Fibroblast of lung (primary cell): ENCODE measurements at regions not wholly inside any gene's neighbourhood (a gene's known extent, or its start where the extent isn't known, plus 50 kb on each side); places are given as distances from the start of the nearest gene placed in this dataset.

Source experiments
- DNase-seq, 2 donors: peaks; one replicate each; pipeline versions ENCODE4 v3.0.0 to v3.0.0-alpha.2; 2010; ENCODE audit warnings: low read depth in 2 of 2
- H2AFZ ChIP-seq: 2 replicates; pipeline ENCODE4 v1.5.1; 2012; ENCODE audit warnings: low read length, control low read depth, inconsistent platforms
- H3K27ac ChIP-seq: 2 replicates; pipeline ENCODE4 v1.5.1; 2011; ENCODE audit warnings: low read length, control low read depth; ENCODE audit not compliant: insufficient read depth
- H3K27me3 ChIP-seq: 2 replicates; pipeline ENCODE4 v1.5.1; 2011; ENCODE audit warnings: mild to moderate bottlenecking, low read length; ENCODE audit not compliant: control insufficient read depth, insufficient read depth
- H3K36me3 ChIP-seq: 2 replicates; pipeline ENCODE4 v1.5.1; 2011; ENCODE audit warnings: low read length; ENCODE audit not compliant: control insufficient read depth, insufficient read depth
- H3K4me1 ChIP-seq: 2 replicates; pipeline ENCODE4 v1.5.1; 2011; ENCODE audit warnings: low read length; ENCODE audit not compliant: control insufficient read depth, insufficient read depth; ENCODE audit errors: extremely low read depth
- H3K4me2 ChIP-seq: 2 replicates; pipeline ENCODE4 v1.5.1; 2011; ENCODE audit warnings: low read length, control low read depth; ENCODE audit not compliant: insufficient read depth; ENCODE audit errors: extremely low read depth
- H3K4me3 ChIP-seq, 4 experiments: fragments of 200-600 bp in 1 of 4; sonication (generic) in 1 of 4; replicated peaks in 1 of 4; 2 replicates each; pipeline ENCODE4 v1.5.1; 2011 to 2016; ENCODE audit warnings: low read length in 4 of 4, low read depth in 3 of 4, mild to moderate bottlenecking in 3 of 4, control low read depth in 2 of 4, inconsistent platforms in 1 of 4, mixed read lengths in 1 of 4; ENCODE audit not compliant: insufficient read depth in 1 of 4; ENCODE audit errors: control extremely low read depth in 1 of 4
- H3K79me2 ChIP-seq: 2 replicates; pipeline ENCODE4 v1.5.1; 2012; ENCODE audit warnings: mild to moderate bottlenecking, low read length, inconsistent platforms; ENCODE audit not compliant: control insufficient read depth, insufficient read depth
- H3K9ac ChIP-seq: 2 replicates; pipeline ENCODE4 v1.5.1; 2011; ENCODE audit warnings: mild to moderate bottlenecking, low read length, control low read depth; ENCODE audit not compliant: insufficient read depth
- H3K9me3 ChIP-seq: 2 replicates; pipeline ENCODE4 v1.5.1; 2012; ENCODE audit warnings: low read depth, low read length; ENCODE audit not compliant: control insufficient read depth, insufficient read depth
- H4K20me1 ChIP-seq: 2 replicates; pipeline ENCODE4 v1.5.1; 2011; ENCODE audit warnings: low read length; ENCODE audit not compliant: control insufficient read depth, insufficient read depth; ENCODE audit errors: extremely low read depth
- EZH2 ChIP-seq: IDR thresholded peaks from 2 replicates; pipeline ENCODE4 v1.5.1; 2012; ENCODE audit warnings: low read length, control low read depth, mild to moderate bottlenecking; ENCODE audit errors: missing control alignments
- TF ChIP-seq, protein P1 (sequence below), 2 donors: IDR thresholded peaks in 1 of 2; conservative IDR thresholded peaks in 1 of 2; 1 replicate in 1 of 2; 2 replicates in 1 of 2; pipeline ENCODE4 v1.5.1; 2011 to 2012; ENCODE audit warnings: low read length in 2 of 2, control low read depth in 1 of 2, inconsistent platforms in 1 of 2, low read depth in 1 of 2, mild to moderate bottlenecking in 1 of 2

DNA sequence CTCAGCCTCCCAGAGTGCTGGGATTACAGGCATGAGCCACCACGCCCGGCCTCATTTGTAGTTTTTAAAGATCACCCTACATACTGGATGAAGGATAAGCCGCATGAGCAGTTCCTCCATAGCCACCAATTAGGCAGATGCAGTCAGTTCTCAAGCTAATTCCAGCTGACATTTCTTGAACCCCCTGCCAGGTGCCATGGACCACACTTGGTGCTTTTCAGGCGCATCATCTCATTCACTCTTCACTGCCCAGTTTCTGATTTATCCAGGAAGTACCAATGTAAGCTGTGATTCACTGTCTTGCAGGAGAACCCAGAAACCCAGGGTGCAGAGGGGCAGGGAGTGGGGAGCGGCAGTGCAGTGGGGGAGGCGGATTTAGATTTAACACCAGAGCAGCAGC lies 56.5 kb upstream of the RASA2 start:
- Histone ChIP-seq H3K9ac (no peak overlapping the region), H3K4me1 (peaks cover 28% of the 10 kb centered on the region), H3K4me2 (no peak overlapping the region), H2AFZ (no peak overlapping the region), H3K27ac (no peak overlapping the region), H3K27me3 (no peaks in the 10 kb centered on the region), H4K20me1 (no peaks in the 10 kb centered on the region), H3K4me3 (no peak overlapping the region), H3K9me3 (no peaks in the 10 kb centered on the region), H3K79me2 (peaks cover 86% of the 10 kb centered on the region), H3K36me3 (peaks cover 16% of the 10 kb centered on the region)
- TF ChIP-seq, protein P1, sequence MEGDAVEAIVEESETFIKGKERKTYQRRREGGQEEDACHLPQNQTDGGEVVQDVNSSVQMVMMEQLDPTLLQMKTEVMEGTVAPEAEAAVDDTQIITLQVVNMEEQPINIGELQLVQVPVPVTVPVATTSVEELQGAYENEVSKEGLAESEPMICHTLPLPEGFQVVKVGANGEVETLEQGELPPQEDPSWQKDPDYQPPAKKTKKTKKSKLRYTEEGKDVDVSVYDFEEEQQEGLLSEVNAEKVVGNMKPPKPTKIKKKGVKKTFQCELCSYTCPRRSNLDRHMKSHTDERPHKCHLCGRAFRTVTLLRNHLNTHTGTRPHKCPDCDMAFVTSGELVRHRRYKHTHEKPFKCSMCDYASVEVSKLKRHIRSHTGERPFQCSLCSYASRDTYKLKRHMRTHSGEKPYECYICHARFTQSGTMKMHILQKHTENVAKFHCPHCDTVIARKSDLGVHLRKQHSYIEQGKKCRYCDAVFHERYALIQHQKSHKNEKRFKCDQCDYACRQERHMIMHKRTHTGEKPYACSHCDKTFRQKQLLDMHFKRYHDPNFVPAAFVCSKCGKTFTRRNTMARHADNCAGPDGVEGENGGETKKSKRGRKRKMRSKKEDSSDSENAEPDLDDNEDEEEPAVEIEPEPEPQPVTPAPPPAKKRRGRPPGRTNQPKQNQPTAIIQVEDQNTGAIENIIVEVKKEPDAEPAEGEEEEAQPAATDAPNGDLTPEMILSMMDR (conservative IDR thresholded peaks at IDR 0.05 in 1 of 2, IDR thresholded peaks at IDR 0.05 in 1 of 2; ENCODE audit: low read depth in 1 of 2, low read length in 2 of 2), result no peak
- no peak for DNase-seq

DNA sequence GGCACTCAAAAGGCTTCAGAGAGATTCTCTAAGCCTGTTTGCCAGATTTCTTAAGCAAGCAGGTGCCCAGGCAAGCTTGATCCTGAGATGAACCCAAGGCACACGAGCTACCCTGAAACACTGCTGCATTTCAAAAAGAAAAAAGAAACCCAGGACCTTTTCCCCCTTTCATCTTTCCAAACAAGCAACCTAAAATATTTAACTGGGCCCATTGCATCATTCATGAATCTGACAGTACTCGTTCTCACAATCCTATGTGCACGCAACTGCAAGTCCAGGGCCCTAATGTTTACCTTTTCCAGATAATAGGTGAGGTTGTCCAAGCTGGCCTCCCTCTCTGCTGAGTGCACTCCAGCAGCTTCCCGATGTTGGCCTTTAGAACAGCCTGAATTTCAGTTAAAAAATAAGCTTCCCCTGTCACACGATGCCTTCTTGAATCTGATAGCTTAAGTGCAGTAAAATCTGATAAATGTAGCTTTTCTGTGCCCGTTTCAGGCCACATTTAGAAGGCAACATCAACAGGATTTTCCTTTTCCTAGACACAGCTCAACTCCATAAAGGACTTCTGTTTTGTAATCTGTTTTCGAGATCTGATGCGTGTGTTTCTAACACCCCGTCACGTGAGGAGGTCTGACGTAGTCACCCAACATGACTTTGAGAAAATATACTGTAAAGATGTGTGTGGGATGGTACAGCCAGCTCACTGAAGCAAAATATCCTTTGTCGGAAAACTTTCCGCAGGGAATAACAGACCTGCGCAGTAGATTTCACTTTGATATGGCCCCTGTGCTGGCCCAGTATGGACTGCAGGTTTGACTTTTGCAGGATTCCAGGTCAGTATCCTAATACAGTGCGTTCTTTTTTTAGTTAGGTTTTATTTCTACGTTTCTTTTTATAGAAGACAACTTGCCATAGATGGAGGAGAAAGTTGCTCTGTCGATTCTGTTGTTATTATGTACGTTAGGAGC lies 55.1 kb upstream of the RASA2 start:
- H3K27me3 ChIP-seq, result no peaks in the 10 kb centered on the region
- no peak overlapping the region for H2AFZ ChIP-seq
- no peak overlapping the region for H3K4me2 ChIP-seq
- no peak overlapping the region for H3K9ac ChIP-seq
- no peaks in the 10 kb centered on the region for H4K20me1 ChIP-seq
- no peaks in the 10 kb centered on the region for H3K9me3 ChIP-seq
- peaks cover 79% of the 10 kb centered on the region for H3K79me2 ChIP-seq
- TF ChIP-seq, protein P1 (conservative IDR thresholded peaks at IDR 0.05 in 1 of 2, IDR thresholded peaks at IDR 0.05 in 1 of 2; ENCODE audit: low read depth in 1 of 2, low read length in 2 of 2), result no peak
- TF ChIP-seq EZH2, result no peak
- DNase-seq, result no peak
- peak overlapping the region in 1 of 4 experiments; percentile 35 for H3K4me3 ChIP-seq
- peaks cover 14% of the 10 kb centered on the region for H3K36me3 ChIP-seq
- H3K4me1 ChIP-seq, result peaks cover 16% of the 10 kb centered on the region
- peak overlapping the region; percentile 58 for H3K27ac ChIP-seq

DNA sequence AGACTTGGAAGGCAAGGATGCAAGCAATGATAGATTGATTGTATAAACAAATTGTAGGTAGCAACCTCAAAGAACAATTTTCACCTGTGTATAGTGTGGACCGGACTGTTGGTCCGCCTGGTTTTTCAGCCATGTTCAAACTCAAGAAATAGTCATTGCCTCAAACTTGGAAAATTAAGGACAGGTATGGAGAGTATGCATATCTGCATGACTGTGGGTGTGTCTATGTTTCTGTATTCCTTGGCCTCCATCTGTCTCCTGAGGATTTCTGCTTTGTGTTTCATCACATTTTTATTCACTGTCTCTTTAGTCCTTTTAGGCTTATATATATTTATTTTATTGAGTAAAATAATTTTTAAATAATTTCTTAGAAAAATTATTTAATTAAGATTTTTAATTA lies 53.9 kb upstream of the RASA2 start:
- Histone ChIP-seq H3K79me2 (peaks cover 75% of the 10 kb centered on the region), H3K4me1 (peaks cover 10% of the 10 kb centered on the region), H2AFZ (no peak overlapping the region), H3K9me3 (no peaks in the 10 kb centered on the region), H3K27me3 (no peaks in the 10 kb centered on the region), H4K20me1 (no peaks in the 10 kb centered on the region), H3K9ac (no peak overlapping the region), H3K36me3 (peaks cover 10% of the 10 kb centered on the region), H3K27ac (peak overlapping the region; percentile 26), H3K4me3 (peak overlapping the region in 1 of 4 experiments; percentile 11), H3K4me2 (no peak overlapping the region)
- no peak for DNase-seq
- TF ChIP-seq EZH2, result no peak
- TF ChIP-seq, protein P1 (conservative IDR thresholded peaks at IDR 0.05 in 1 of 2, IDR thresholded peaks at IDR 0.05 in 1 of 2; ENCODE audit: low read depth in 1 of 2, low read length in 2 of 2), result no peak
